DMS 273 treated with DMSO at 0.1 percent for 48 hours (cell line): ENCODE measurements at regions not wholly inside any gene's neighbourhood (a gene's known extent, or its start where the extent isn't known, plus 50 kb on each side); places are given as distances from the start of the nearest gene placed in this dataset.
"Not testable (repeated sequence)": the region's sequence is repeated elsewhere in the genome, so short reads cannot be mapped to it uniquely, and the experiment has no call there.

Experiments used
- DNase-seq: peaks from one replicate; lab custom pipeline; 2025; lab: John Stamatoyannopoulos, UW

DNA sequence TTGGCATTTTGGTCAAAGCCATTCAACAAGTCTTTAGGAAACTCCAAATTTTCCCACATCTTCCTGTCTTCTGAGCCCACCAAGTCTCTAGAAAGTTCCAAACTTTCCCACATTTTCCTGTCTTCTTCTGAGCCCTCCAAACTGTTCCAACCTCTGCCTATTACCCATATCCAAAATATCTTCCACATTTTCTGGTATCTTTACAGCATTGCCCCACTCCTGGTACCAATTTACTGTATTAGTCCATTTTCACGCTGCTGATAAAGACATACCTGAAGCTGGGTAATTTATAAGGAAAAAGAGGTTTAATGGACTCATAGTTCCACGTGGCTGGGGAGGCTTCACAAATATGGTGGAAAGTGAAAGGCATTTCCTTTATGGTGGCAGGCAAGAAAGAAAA, 56.1 kb upstream of the GABRA3 start:
- DNase-seq: not testable (repeated sequence)

DNA sequence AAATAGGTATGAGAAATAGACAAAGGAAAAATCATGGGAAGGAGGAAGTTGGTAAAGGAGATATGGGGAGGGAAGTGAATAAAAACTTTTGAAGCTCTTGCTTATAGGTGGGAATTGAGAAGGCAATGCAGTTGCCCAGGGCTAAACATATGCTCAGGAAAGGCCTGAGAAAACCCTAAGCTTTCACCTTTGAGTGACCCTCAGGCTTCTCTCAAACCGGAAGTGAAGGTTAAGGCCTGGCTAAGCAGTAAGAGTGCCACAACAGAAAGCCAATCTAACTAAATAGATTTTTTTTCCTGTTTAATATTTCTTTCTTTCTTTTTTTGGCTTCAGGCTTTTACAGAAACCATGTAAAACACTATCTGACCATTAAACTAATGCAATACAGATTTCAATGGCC, 69.5 kb upstream of the GABRA3 start:
- no peak for DNase-seq

DNA sequence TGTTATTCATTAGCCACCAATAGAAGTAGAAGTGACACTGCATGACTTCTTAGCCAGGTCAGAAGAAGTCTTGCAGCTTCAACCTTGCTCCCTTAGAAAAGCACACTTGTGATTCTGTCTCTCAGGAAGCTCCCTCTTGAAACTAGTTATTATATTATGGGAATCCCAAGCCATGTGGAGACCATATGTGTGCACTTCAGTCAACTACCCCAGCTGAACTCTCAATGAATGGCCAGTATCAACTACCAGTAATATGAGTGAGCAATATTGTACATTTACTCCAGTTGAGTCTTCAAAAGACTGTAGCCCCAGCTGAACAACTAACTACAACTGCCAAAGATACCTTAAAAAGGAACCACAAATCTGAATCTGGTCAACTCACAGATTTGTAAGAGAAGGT, 77.1 kb upstream of the GABRA3 start:
- DNase-seq: no peak

DNA sequence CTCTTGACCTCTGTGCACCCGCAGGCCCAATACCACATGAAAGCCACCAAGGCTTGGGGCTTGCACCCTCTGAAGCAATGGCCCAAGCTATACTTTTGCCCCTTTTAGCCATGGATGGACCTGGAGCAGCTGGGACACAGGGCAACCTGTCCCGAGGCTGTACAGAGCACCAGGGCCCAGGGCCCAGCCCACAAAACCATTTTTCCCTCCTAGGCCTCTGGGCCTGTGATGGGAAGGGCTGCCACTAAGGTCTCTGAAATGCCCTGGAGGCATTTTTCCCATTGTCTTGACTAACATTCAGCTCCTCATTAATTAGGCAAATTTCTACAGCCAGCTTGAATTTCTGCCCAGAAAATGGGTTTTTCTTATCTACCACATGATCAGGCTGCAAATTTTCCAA, 79.9 kb upstream of the GABRA3 start:
- DNase-seq: no peak

DNA sequence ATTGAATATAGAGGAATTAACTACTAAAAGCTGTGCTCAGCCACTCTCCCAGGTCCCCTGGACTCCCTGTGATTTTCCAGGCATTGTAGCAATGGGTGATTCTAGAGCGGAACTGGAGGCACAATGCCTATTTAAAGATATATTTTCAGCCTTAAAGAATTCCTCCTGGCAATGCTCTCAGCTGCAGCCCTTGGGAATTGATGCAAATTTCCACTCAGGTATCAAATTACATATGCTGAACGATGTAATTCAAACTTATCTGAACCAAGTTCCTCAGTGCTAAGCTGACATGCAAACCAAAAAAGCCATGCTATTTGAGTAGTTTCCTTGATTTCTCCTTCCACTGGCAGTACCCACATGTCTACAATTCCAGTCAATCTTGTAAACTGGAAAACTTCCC, 86.3 kb upstream of the GABRA3 start:
- peak; percentile 3 for DNase-seq

DNA sequence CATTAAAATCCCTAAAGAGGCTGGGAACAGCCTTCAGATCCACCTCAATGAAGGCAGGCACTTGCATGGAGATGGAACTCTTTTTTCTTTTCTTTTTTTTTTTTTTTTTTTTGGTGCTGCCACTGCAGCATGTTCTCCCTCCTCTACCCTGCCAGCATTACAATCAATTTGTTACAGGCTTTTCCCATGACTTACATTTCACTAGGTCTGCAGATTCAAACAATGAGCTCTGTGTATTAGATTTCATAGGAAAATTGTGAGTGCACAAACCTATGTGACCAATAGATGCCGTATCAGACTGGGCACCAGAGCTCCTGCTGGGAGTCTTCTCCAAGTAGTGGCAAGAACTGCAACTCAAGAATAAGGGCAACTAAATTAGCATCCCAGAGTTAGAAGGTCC, 63.8 kb upstream of the GABRQ start:
- DNase-seq: no peak

DNA sequence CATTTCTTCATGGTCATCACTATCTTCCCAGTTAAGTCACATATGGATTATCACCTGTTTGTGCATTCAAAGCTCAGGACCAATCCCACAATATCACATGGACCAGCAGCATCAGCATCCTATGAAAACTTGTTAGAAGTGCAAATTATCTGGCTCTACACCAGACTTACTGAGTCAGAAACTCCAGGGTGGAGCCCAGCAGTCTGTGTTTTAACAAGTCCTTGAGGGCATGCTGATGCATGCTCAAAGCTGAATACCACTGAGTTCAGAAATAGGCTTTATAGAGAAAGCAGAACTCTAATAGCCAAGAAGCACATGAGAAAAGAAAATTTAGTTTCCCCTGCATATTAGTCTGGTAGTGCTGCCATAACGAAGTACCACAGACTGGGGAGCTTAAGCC, 62.4 kb upstream of the GABRQ start:
- DNase-seq: peak; percentile 38

DNA sequence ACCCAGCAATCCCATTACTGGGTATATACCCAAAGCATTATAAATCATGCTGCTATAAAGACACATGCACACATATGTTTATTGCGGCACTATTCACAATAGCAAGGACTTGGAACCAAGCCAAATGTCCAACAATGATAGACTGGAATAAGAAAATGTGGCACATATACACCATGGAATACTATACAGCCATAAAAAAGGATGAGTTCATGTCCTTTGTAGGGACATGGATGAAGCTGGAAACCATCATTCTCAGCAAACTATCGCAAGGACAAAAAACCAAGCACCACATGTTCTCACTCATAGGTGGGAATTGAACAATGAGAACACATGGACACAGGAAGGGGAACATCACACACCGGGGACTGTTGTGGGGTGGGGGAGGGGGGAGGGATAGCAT, 50.2 kb upstream of the GABRQ start:
- not testable (repeated sequence) for DNase-seq
